Vagina (tissue), 2 donors: ENCODE measurements at regions not wholly inside any gene's neighbourhood (a gene's known extent, or its start where the extent isn't known, plus 50 kb on each side); places are given as distances from the start of the nearest gene placed in this dataset.

Experiments used
- CTCF ChIP-seq, 3 experiments: fragments of 450-650 bp in 2 of 3; fragments of 200-600 bp in 1 of 3; sonication (generic) in 1 of 3; IDR thresholded peaks; one replicate each; pipeline ENCODE4 v1.5.1; 2017 to 2019; ENCODE audit warnings: antibody characterized with exemption in 3 of 3, mild to moderate bottlenecking in 2 of 3, moderate library complexity in 2 of 3
- POLR2A ChIP-seq, 2 donors: fragments of 450-650 bp; IDR thresholded peaks; one replicate each; pipeline ENCODE4 v1.6.1; 2017; ENCODE audit warnings: antibody characterized with exemption in 2 of 2, mild to moderate bottlenecking in 2 of 2, moderate library complexity in 2 of 2
- POLR2AphosphoS5 ChIP-seq, 2 donors: sonication (generic); formaldehyde crosslinking; IDR thresholded peaks; one replicate each; pipeline ENCODE4 v1.9.0; 2017; ENCODE audit warnings: antibody characterized with exemption in 2 of 2, mild to moderate bottlenecking in 2 of 2, low read depth in 1 of 2; ENCODE audit not compliant: insufficient read depth in 1 of 2

DNA sequence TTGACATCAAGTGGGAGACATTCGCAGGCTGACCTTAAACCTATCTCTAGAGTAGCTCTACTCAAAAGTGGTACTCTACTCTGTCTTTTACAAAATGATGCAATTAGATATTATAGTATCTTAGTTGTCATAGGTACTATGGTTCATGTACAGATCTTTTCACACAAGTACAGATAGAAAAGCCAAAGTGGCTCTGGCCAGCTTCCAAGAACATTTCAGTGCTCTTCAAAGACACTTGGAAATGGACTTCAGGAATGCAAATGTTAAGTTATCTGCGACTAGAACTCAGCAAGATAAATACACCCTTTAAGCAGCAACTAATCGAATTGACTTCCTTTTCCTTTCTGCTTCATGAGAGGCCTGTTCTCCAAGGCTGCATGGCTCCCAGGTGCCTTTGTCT, 718.7 kb upstream of the FAM98A start:
- TF ChIP-seq POLR2A (IDR thresholded peaks at IDR 0.05) (no peak), CTCF (IDR thresholded peaks at IDR 0.05) (no peak), POLR2AphosphoS5 (IDR thresholded peaks at IDR 0.05; ENCODE audit: insufficient read depth in 1 of 2, low read depth in 1 of 2) (no peak)
